Thoracic aorta (tissue), 2 donors: ENCODE measurements at regions not wholly inside any gene's neighbourhood (a gene's known extent, or its start where the extent isn't known, plus 50 kb on each side); places are given as distances from the start of the nearest gene placed in this dataset.

ENCODE experiments used
- ATAC-seq: fragments of 150-250 bp; one replicate; pipeline ENCODE4 v1.8.0; 2017; ENCODE audit warnings: low read depth; ENCODE audit not compliant: insufficient number of reproducible peaks, low FRiP score
- DNase-seq: peaks from one replicate; pipeline ENCODE4 v3.0.0-alpha.2; 2020; ENCODE audit warnings: low spot score
- H3K27ac ChIP-seq, 2 donors: fragments of 200-600 bp; sonication (generic); 1 replicate in 1 of 2; 2 replicates in 1 of 2; pipeline ENCODE4 v1.5.1; 2016; ENCODE audit warnings: mild to moderate bottlenecking in 2 of 2, moderate library complexity in 2 of 2
- H3K27me3 ChIP-seq: fragments of 200-600 bp; sonication (generic); replicated peaks from 2 replicates; pipeline ENCODE4 v1.6.0; 2016; ENCODE audit warnings: mild to moderate bottlenecking; ENCODE audit not compliant: insufficient read depth
- H3K36me3 ChIP-seq: fragments of 200-600 bp; sonication (generic); one replicate; pipeline ENCODE4 v1.5.1; 2016
- H3K4me1 ChIP-seq, 2 donors: fragments of 200-600 bp; sonication (generic); 1 replicate in 1 of 2; 2 replicates in 1 of 2; pipeline versions ENCODE4 v1.5.1 to v1.6.0; 2016; ENCODE audit warnings: low read depth in 2 of 2, mild to moderate bottlenecking in 1 of 2; ENCODE audit not compliant: control insufficient read depth in 1 of 2
- H3K4me3 ChIP-seq: fragments of 200-600 bp; sonication (generic); 2 replicates; pipeline ENCODE4 v1.5.1; 2016; ENCODE audit warnings: mild to moderate bottlenecking
- H3K9me3 ChIP-seq: fragments of 200-600 bp; sonication (generic); 2 replicates; pipeline ENCODE4 v1.5.1; 2016
- TF ChIP-seq, protein P1 (sequence below): fragments of 200-600 bp; sonication (generic); IDR thresholded peaks from one replicate; pipeline ENCODE4 v1.5.1; 2019; ENCODE audit warnings: antibody characterized with exemption

GRCh38 chr17:73940511-73940910 is 263.0 kb upstream of the RPL38 start:
- H3K36me3 ChIP-seq = no peaks in the 10 kb centered on the region
- no peak overlapping the region for H3K27ac ChIP-seq
- DNase-seq (no peak), ATAC-seq (no peak)
- H3K4me1 ChIP-seq = no peaks in the 10 kb centered on the region
- TF ChIP-seq, protein P1, sequence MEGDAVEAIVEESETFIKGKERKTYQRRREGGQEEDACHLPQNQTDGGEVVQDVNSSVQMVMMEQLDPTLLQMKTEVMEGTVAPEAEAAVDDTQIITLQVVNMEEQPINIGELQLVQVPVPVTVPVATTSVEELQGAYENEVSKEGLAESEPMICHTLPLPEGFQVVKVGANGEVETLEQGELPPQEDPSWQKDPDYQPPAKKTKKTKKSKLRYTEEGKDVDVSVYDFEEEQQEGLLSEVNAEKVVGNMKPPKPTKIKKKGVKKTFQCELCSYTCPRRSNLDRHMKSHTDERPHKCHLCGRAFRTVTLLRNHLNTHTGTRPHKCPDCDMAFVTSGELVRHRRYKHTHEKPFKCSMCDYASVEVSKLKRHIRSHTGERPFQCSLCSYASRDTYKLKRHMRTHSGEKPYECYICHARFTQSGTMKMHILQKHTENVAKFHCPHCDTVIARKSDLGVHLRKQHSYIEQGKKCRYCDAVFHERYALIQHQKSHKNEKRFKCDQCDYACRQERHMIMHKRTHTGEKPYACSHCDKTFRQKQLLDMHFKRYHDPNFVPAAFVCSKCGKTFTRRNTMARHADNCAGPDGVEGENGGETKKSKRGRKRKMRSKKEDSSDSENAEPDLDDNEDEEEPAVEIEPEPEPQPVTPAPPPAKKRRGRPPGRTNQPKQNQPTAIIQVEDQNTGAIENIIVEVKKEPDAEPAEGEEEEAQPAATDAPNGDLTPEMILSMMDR = no peak
- no peaks in the 10 kb centered on the region for H3K9me3 ChIP-seq
- no peak overlapping the region for H3K4me3 ChIP-seq
- H3K27me3 ChIP-seq = no peaks in the 10 kb centered on the region

DNA sequence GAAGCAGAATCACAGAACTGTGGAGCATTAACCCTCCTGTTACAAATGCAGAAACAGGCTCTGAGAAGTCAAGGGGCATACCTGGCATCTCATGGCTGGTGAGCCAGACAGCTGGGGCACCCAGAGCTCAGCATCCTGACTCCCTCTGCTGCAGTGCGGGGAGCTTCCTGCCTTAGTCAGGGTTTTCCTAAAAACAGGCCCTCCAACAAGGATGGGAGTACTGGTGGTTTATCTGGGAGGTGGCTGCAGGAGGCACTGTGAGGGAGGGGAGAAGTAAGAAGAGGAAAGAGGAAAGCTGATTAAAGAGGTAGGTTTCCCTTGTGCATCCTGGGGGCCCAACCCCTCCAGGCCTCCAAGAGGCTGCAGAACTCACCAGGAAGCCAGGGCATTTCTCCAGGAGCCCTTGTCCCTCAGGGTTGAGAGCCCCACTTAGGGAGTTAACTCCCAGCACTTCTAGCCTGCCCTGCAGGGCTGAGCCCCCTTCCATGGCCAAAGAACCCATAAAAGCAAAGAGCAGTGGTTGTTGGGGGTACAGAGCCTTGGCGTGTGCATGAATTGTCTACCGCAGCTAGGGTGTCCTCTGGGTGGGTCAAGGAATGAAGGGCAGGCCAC is 261.5 kb upstream of the RPL38 start:
- H3K36me3 ChIP-seq = no peaks in the 10 kb centered on the region
- DNase-seq = no peak
- H3K9me3 ChIP-seq = no peaks in the 10 kb centered on the region
- no peak overlapping the region for H3K4me3 ChIP-seq
- no peak overlapping the region for H3K27ac ChIP-seq
- no peaks in the 10 kb centered on the region for H3K27me3 ChIP-seq
- TF ChIP-seq, protein P1 = no peak
- ATAC-seq = no peak
- no peaks in the 10 kb centered on the region for H3K4me1 ChIP-seq

GRCh38 chr17:73942703-73943415 is 260.6 kb upstream of the RPL38 start:
- ATAC-seq (no peak), DNase-seq (no peak)
- Histone ChIP-seq H3K4me1 (no peaks in the 10 kb centered on the region), H3K9me3 (no peaks in the 10 kb centered on the region), H3K27ac (no peak overlapping the region), H3K4me3 (no peak overlapping the region), H3K36me3 (no peaks in the 10 kb centered on the region), H3K27me3 (no peaks in the 10 kb centered on the region)
- TF ChIP-seq, protein P1 = no peak

DNA sequence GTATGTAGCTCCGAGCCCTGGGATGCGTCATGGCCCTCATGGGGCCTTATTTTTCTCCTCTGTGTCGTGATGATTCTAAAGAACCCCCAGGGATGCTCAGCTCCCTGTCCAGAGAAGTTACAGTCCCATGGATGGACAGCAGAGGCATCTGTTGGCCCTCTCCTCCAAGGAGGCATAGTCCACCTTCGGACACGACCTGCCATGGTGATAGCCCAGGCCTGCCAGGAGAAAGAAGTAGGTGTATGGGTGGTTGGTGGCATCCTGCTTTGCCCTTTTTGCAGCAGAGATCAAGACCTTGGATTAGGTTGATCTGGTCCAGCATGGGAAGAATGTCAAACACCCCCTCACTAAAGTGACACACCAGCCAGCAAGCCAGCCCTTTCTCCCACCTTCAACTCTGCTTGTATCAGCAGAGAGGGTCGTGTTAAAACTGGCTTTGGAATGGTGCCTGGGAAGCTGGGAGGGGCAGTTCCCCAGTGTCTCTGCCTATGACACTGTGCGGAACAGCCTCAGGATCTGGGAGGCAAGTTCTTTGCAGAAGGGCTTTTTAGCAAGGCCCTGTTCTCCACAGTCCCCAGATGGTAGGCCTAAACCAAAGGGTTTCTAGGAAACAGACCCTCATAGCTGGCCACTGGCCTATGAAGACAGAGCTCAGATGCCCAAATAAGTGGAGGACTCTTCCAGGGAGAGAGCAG is 259.9 kb upstream of the RPL38 start:
- H3K4me3 ChIP-seq = no peak overlapping the region
- DNase-seq (no peak), ATAC-seq (no peak)
- no peaks in the 10 kb centered on the region for H3K4me1 ChIP-seq
- no peak overlapping the region for H3K27ac ChIP-seq
- no peaks in the 10 kb centered on the region for H3K9me3 ChIP-seq
- no peaks in the 10 kb centered on the region for H3K36me3 ChIP-seq
- TF ChIP-seq, protein P1 = no peak
- H3K27me3 ChIP-seq = no peaks in the 10 kb centered on the region

DNA sequence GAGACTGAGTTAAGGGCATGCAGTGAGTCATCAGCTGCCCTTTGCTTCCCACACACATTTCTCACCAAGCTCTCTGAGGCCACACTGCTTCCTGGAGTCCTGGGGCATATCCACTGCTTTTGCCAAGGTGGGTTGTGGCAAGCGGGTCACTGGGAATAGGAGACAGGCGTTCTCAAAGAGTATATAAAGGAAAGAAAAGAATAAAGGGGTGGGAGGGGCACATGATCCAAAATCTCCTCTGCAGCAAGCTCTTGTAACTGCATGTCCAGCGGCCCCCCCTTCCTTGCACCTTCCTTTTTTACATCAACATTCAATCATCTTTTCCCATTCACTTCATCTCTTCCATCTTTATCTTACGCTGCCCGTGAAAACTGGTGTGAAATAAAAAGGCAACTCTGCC is 259.1 kb upstream of the RPL38 start:
- H3K4me3 ChIP-seq = no peak overlapping the region
- no peaks in the 10 kb centered on the region for H3K36me3 ChIP-seq
- H3K4me1 ChIP-seq = no peaks in the 10 kb centered on the region
- TF ChIP-seq, protein P1 = no peak
- no peaks in the 10 kb centered on the region for H3K27me3 ChIP-seq
- H3K9me3 ChIP-seq = no peaks in the 10 kb centered on the region
- ATAC-seq = no peak
- DNase-seq = no peak
- no peak overlapping the region for H3K27ac ChIP-seq
